GM06990 (cell line): ENCODE measurements at regions not wholly inside any gene's neighbourhood (a gene's known extent, or its start where the extent isn't known, plus 50 kb on each side); places are given as distances from the start of the nearest gene placed in this dataset.

Source experiments
- DNase-seq: peaks from one replicate; pipeline ENCODE4 v3.0.0-alpha.2; 2011; ENCODE audit not compliant: insufficient read length; ENCODE audit errors: extremely low read depth
- H3K27me3 ChIP-seq: replicated peaks from 2 replicates; pipeline ENCODE4 v1.6.0; 2011; ENCODE audit warnings: low read length; ENCODE audit not compliant: control insufficient read depth, insufficient read depth
- H3K36me3 ChIP-seq: 2 replicates; pipeline ENCODE4 v1.5.1; 2011; ENCODE audit warnings: low read length; ENCODE audit not compliant: control insufficient read depth, insufficient read depth
- H3K4me3 ChIP-seq: replicated peaks from 2 replicates; pipeline ENCODE4 v1.5.1; 2011; ENCODE audit warnings: low read depth, mild to moderate bottlenecking, control low read depth, low read length
- TF ChIP-seq, protein P1 (sequence below): IDR thresholded peaks from 2 replicates; pipeline ENCODE4 v1.5.1; 2011; ENCODE audit warnings: low read length, control low read depth, mild to moderate bottlenecking, inconsistent platforms; ENCODE audit not compliant: insufficient read depth, poor library complexity, severe bottlenecking

DNA sequence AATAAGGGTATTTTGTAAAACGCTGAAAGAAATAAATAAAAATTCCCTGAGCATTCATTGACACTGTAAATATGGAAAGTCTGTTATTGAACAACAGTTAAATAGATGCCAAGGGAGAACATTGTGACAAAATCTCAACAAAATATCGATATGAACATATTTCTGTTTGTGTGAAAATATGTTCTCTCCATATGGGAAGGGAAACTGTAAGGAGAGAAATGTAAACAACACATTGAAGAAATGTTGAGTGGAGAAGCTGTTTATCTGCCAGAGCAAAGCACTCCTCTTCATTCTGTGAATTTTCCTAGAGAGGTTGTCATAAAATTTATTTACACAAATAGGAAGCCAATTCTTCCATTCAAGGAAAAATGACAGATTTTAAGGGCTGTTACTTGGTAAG is 57.1 kb upstream of the EOMES start:
- H3K27me3 ChIP-seq = no peaks in the 10 kb centered on the region
- H3K36me3 ChIP-seq = no peaks in the 10 kb centered on the region
- TF ChIP-seq, protein P1, sequence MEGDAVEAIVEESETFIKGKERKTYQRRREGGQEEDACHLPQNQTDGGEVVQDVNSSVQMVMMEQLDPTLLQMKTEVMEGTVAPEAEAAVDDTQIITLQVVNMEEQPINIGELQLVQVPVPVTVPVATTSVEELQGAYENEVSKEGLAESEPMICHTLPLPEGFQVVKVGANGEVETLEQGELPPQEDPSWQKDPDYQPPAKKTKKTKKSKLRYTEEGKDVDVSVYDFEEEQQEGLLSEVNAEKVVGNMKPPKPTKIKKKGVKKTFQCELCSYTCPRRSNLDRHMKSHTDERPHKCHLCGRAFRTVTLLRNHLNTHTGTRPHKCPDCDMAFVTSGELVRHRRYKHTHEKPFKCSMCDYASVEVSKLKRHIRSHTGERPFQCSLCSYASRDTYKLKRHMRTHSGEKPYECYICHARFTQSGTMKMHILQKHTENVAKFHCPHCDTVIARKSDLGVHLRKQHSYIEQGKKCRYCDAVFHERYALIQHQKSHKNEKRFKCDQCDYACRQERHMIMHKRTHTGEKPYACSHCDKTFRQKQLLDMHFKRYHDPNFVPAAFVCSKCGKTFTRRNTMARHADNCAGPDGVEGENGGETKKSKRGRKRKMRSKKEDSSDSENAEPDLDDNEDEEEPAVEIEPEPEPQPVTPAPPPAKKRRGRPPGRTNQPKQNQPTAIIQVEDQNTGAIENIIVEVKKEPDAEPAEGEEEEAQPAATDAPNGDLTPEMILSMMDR = no peak
- DNase-seq = no peak
- no peak overlapping the region for H3K4me3 ChIP-seq

DNA sequence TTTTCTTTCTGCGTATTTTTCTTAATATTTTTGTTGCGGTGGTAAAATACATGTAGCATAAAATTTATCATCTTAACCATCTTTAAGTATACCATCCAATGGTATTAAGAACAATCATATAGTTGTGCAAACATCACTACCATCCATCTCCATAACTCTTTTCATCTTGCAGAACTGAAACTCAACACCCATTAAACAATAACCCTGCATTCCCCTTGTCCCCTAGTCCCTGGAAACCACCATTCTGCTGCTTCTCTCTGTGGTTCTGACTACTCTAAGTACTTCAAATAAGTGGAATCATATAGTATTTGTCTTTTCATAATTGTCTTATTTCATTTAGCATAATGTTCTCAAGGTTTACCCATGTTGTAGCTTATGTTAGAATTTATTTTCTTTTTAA is 67.3 kb upstream of the EOMES start:
- no peak for DNase-seq
- no peaks in the 10 kb centered on the region for H3K27me3 ChIP-seq
- TF ChIP-seq, protein P1 = no peak
- H3K36me3 ChIP-seq = no peaks in the 10 kb centered on the region
- H3K4me3 ChIP-seq = no peak overlapping the region

DNA sequence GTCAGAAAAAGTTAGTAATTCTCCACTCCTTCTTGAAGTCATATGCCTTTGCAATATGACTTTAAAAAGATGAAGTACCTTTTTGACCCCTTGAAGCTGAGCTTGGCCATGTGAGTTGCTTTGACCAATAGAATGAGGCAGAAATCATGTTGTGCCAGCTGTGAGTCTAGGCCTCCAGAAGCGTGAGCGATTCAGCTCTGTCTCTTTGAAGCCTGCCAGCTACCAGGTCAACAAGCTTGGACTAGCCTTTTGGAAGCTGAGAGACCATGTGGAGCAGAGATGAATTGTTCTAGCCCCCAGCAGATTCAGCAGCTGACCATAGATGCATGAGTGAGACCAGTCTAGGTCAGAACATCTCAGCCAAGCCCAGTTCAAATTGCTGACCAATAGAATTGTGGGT is 69.8 kb upstream of the EOMES start:
- H3K36me3 ChIP-seq = no peaks in the 10 kb centered on the region
- TF ChIP-seq, protein P1 = no peak
- H3K27me3 ChIP-seq = no peaks in the 10 kb centered on the region
- no peak overlapping the region for H3K4me3 ChIP-seq
- DNase-seq = no peak

DNA sequence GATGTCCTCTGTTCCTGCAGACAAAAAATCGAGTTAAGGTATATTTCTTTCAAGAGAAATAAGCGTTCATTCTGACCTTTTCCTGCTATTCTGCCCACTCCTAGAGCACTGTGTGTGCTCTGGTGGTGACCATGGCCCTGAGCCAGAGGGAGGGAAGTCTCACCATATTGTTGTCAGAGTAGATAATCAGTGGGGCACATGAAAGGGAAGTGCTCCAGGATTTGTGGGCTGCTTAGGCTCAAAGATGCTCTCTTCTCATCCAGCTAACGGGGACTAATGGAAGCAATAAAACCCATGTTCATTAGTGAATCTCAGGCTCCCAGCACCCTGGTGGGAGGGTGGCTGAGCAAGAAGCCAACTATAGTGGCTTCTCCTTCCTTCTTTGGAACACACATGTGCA is 70.7 kb upstream of the EOMES start:
- Histone ChIP-seq H3K36me3 (no peaks in the 10 kb centered on the region), H3K27me3 (no peaks in the 10 kb centered on the region), H3K4me3 (no peak overlapping the region)
- DNase-seq = no peak
- TF ChIP-seq, protein P1 = no peak

DNA sequence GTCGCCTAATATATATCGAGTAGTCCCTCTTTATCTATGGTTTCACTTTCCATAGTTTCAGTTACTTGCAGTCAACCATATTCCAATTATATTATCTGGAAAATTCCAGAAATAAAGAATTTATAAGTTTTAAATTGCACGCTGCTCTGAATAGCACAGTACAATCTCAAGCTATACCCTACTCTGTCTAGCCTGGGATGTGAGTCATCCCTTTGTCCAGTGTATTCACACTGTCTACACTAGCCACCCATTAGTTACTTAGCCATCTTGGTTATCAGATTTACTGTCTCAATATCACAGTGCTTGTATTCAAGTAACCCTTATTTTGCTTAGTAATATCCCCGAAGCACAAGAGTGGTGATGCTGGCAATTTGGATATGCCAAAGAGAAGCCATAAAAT is 72.1 kb upstream of the EOMES start:
- no peak overlapping the region for H3K4me3 ChIP-seq
- DNase-seq = no peak
- H3K27me3 ChIP-seq = no peaks in the 10 kb centered on the region
- TF ChIP-seq, protein P1 = no peak
- H3K36me3 ChIP-seq = no peaks in the 10 kb centered on the region

DNA sequence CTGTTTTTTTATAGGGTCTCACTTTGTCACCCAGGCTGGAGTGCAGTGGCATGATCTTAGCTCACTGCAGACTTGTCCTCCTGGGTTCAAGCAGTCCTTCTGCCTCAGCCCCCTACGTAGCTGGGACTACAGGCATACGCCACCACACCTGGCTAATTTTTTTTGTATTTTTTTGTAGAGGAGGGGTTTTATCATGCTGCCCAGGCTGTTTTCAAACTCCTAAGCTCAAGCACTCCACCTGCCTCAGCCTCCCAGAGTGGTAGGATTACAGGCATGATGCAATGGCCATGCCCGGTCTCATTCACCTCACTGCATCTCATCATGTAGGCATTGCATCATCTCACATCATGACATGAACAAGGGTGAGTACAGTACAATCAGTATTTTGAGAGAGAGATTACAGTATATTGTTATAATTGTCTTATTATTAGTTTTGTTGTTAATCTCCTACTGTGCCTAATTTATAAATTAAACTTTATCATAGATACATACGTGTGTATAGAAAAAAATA is 74.3 kb upstream of the EOMES start:
- no peaks in the 10 kb centered on the region for H3K36me3 ChIP-seq
- H3K4me3 ChIP-seq = no peak overlapping the region
- no peaks in the 10 kb centered on the region for H3K27me3 ChIP-seq
- TF ChIP-seq, protein P1 = no peak
- DNase-seq = no peak
